Coronary artery (tissue), 2 donors: ENCODE measurements at regions not wholly inside any gene's neighbourhood (a gene's known extent, or its start where the extent isn't known, plus 50 kb on each side); places are given as distances from the start of the nearest gene placed in this dataset.

Experiments
- DNase-seq: peaks from one replicate; pipeline ENCODE4 v3.0.0-alpha.2; 2017; ENCODE audit warnings: low spot score
- H3K27ac ChIP-seq, 2 donors: fragments of 200-600 bp; sonication (generic); one replicate each; pipeline ENCODE4 v1.5.1; 2016 to 2019
- H3K4me3 ChIP-seq: fragments of 200-600 bp; sonication (generic); 2 replicates; pipeline ENCODE4 v1.5.1; 2016; ENCODE audit warnings: mild to moderate bottlenecking, moderate library complexity
- CTCF ChIP-seq: fragments of 200-600 bp; sonication (generic); IDR thresholded peaks from one replicate; pipeline ENCODE4 v1.5.1; 2019; ENCODE audit warnings: antibody characterized with exemption

GRCh38 chr11:10627291-10627690 lies 58.8 kb upstream of the LYVE1 start:
- DNase-seq = peak; percentile 68
- no peak overlapping the region for H3K4me3 ChIP-seq
- peak overlapping the region; percentile 81 to 90 for H3K27ac ChIP-seq
- TF ChIP-seq CTCF = no peak

- Histone ChIP-seq H3K4me3 (no peak overlapping the region), H3K27ac (peak overlapping the region; percentile 81 to 90)
- peak; percentile 81 for DNase-seq
- no peak for TF ChIP-seq CTCF
Measured at GRCh38 chr11:10625982-10626311, 57.5 kb upstream of the LYVE1 start.

- H3K4me3 ChIP-seq = no peak overlapping the region
- H3K27ac ChIP-seq = peak overlapping the region; percentile 81 to 90
- DNase-seq = peak; percentile 72
- no peak for TF ChIP-seq CTCF
Measured at GRCh38 chr11:10625281-10625981, 57.0 kb upstream of the LYVE1 start.

- TF ChIP-seq CTCF = peak; percentile 20
- Histone ChIP-seq H3K27ac (peak overlapping the region; percentile 81 to 90), H3K4me3 (no peak overlapping the region)
- DNase-seq = peak; percentile 85
Measured at GRCh38 chr11:10623797-10624761, 55.6 kb upstream of the LYVE1 start.

GRCh38 chr11:10622957-10623791 lies 54.7 kb upstream of the LYVE1 start:
- DNase-seq = peak; percentile 71
- no peak for TF ChIP-seq CTCF
- Histone ChIP-seq H3K27ac (peak overlapping the region; percentile 81 to 90), H3K4me3 (no peak overlapping the region)

- TF ChIP-seq CTCF = no peak
- peak; percentile 40 for DNase-seq
- H3K4me3 ChIP-seq = no peak overlapping the region
- peak overlapping the region; percentile 81 to 90 for H3K27ac ChIP-seq
Measured at GRCh38 chr11:10622108-10622507, 53.6 kb upstream of the LYVE1 start.
